A549 (cell line): ENCODE measurements at regions not wholly inside any gene's neighbourhood (a gene's known extent, or its start where the extent isn't known, plus 50 kb on each side); places are given as distances from the start of the nearest gene placed in this dataset.
A peak's percentile ranks its signal among the peaks of the same experiment; 100 is the strongest.

Experiments used
- ATAC-seq, 2 experiments: fragments of 200-7000 bp in 1 of 2; fragments of >200 bp in 1 of 2; cut with Nextera tagmentation in 1 of 2; cut with Tn5 transposase in 1 of 2; 3 replicates each; pipeline versions ENCODE4 v1.8.0 to v1.9.1; 2018 to 2020; ENCODE audit warnings: mild to moderate bottlenecking in 1 of 2, moderate library complexity in 1 of 2
- CTCF ChIA-PET: fragments of 300-600 bp; sonication (Branson Sonifier 250); formaldehyde crosslinking; extraction: SDS; loops from one replicate; lab custom pipeline; 2021; ENCODE audit warnings: antibody characterized with exemption, inconsistent platforms; lab: Yijun Ruan, JAX
- POLR2A ChIA-PET: fragments of 350-600 bp; formaldehyde crosslinking; extraction: SDS; loops from one replicate; lab custom pipeline; 2021; ENCODE audit warnings: antibody characterized with exemption, inconsistent platforms; lab: Yijun Ruan, JAX
- DNase-seq, 2 experiments: peaks; one replicate each; pipeline versions ENCODE4 v3.0.0 to v3.0.0-alpha.2; 2011 to 2016; ENCODE audit warnings: low read depth in 1 of 2, low spot score in 1 of 2
- FAIRE-seq: peaks from 2 replicates; lab custom pipeline; 2011; peaks lifted over from hg19 to GRCh38; lab: Jason Lieb, UNC
- H3K27ac ChIP-seq, 2 experiments: fragments of >200 bp; sonication (Bioruptor Twin); formaldehyde crosslinking; 3 replicates each; pipeline ENCODE4 v1.5.1; 2016 to 2017
- H3K4me1 ChIP-seq: fragments of >200 bp; sonication (Bioruptor Twin); formaldehyde crosslinking; 3 replicates; pipeline ENCODE4 v1.6.1; 2016
- H3K4me2 ChIP-seq: fragments of >200 bp; sonication (Bioruptor Twin); formaldehyde crosslinking; 3 replicates; pipeline ENCODE4 v1.6.1; 2016
- H3K4me3 ChIP-seq: fragments of >200 bp; sonication (Bioruptor Twin); formaldehyde crosslinking; 3 replicates; pipeline ENCODE4 v1.5.1; 2016
- H3K9me3 ChIP-seq: fragments of >200 bp; sonication (Bioruptor Twin); formaldehyde crosslinking; 3 replicates; pipeline ENCODE4 v1.6.1; 2016
- CBX8 ChIP-seq: fragments of 200-600 bp; sonication (generic); IDR thresholded peaks from 2 replicates; pipeline ENCODE4 v1.6.1; 2016
- CEBPB ChIP-seq, 2 experiments: fragments of >200 bp in 1 of 2; sonication (Bioruptor Twin) in 1 of 2; formaldehyde crosslinking in 1 of 2; IDR thresholded peaks; 2 replicates each; pipeline ENCODE4 v1.6.1; 2012 to 2016
- EHF ChIP-seq: fragments of 250-450 bp; sonication (Bioruptor Pico); IDR thresholded peaks from 2 replicates; pipeline ENCODE4 v1.5.0; 2020; ENCODE audit warnings: mild to moderate bottlenecking
- EHMT2 ChIP-seq: fragments of 200-600 bp; sonication (generic); IDR thresholded peaks from 2 replicates; pipeline ENCODE4 v1.6.1; 2016; ENCODE audit warnings: antibody characterized with exemption, low read depth, mild to moderate bottlenecking, moderate library complexity
- FOSB ChIP-seq: fragments of 250-450 bp; sonication (Bioruptor Pico); IDR thresholded peaks from 2 replicates; pipeline ENCODE4 v1.5.0; 2020; ENCODE audit warnings: mild to moderate bottlenecking, moderate library complexity
- FOXS1 ChIP-seq: fragments of 250-450 bp; sonication (Bioruptor Pico); IDR thresholded peaks from 2 replicates; pipeline ENCODE4 v1.5.0; 2020; ENCODE audit warnings: mild to moderate bottlenecking, moderate library complexity
- HDAC2 ChIP-seq: fragments of 200-600 bp; sonication (generic); IDR thresholded peaks from 2 replicates; pipeline ENCODE4 v1.6.1; 2016
- HOXA7 ChIP-seq: fragments of 250-450 bp; sonication (Bioruptor Pico); IDR thresholded peaks from 2 replicates; pipeline ENCODE4 v1.5.0; 2020; ENCODE audit warnings: mild to moderate bottlenecking, moderate library complexity
- KDM5A ChIP-seq: fragments of 200-600 bp; sonication (generic); IDR thresholded peaks from 2 replicates; pipeline ENCODE4 v1.6.1; 2016; ENCODE audit warnings: antibody characterized with exemption, mild to moderate bottlenecking
- MAX ChIP-seq: IDR thresholded peaks from 2 replicates; pipeline ENCODE4 v1.6.1; 2012
- MAZ ChIP-seq: fragments of 150-350 bp; IDR thresholded peaks from 2 replicates; pipeline ENCODE4 v1.6.1; 2014; ENCODE audit warnings: antibody characterized with exemption, low read depth, low read length, borderline replicate concordance
- NR3C1 ChIP-seq: fragments of >200 bp; sonication (Bioruptor Twin); formaldehyde crosslinking; IDR thresholded peaks from 3 replicates; pipeline ENCODE4 v1.6.1; 2017
- PBX3 ChIP-seq: IDR thresholded peaks from 2 replicates; pipeline ENCODE4 v1.6.1; 2012
- PHF8 ChIP-seq: fragments of 200-600 bp; sonication (generic); IDR thresholded peaks from 2 replicates; pipeline ENCODE4 v1.6.1; 2016; ENCODE audit warnings: low read depth, mild to moderate bottlenecking, antibody characterized with exemption, moderate library complexity, borderline replicate concordance
- POLR2A ChIP-seq: IDR thresholded peaks from 2 replicates; pipeline ENCODE4 v1.6.1; 2012; ENCODE audit warnings: mild to moderate bottlenecking, low read length
- POLR2AphosphoS2 ChIP-seq: conservative IDR thresholded peaks from 2 replicates; pipeline ENCODE4 v1.6.1; 2012; ENCODE audit warnings: low read length, improper control_type of control experiment, inconsistent platforms
- RARB ChIP-seq: fragments of 250-450 bp; sonication (Bioruptor Pico); IDR thresholded peaks from 2 replicates; pipeline ENCODE4 v1.8.0; 2021; ENCODE audit warnings: mild to moderate bottlenecking, moderate library complexity
- RNF2 ChIP-seq: fragments of 200-600 bp; sonication (generic); IDR thresholded peaks from 2 replicates; pipeline ENCODE4 v1.6.1; 2016; ENCODE audit warnings: low read depth, mild to moderate bottlenecking, antibody characterized with exemption, moderate library complexity, borderline replicate concordance
- ZC3H11A ChIP-seq: fragments of 450-650 bp; IDR thresholded peaks from 2 replicates; pipeline ENCODE4 v1.6.1; 2014; ENCODE audit warnings: antibody characterized with exemption, mild to moderate bottlenecking
- ZSCAN20 ChIP-seq: fragments of 250-450 bp; sonication (Bioruptor Pico); IDR thresholded peaks from 2 replicates; pipeline ENCODE4 v1.8.0; 2022; ENCODE audit warnings: mild to moderate bottlenecking, moderate library complexity
- WGBS: methylation state at CpG from one replicate; pipeline ENCODE4 v1.1.6; 2017; ENCODE audit errors: missing lambda C conversion rate; 5-methylcytosine and 5-hydroxymethylcytosine counted together
- TF ChIP-seq, protein P1 (sequence below): fragments of 200-600 bp; sonication (generic); IDR thresholded peaks from 2 replicates; pipeline ENCODE4 v1.6.1; 2016; ENCODE audit warnings: antibody characterized with exemption, mild to moderate bottlenecking, moderate library complexity
- TF ChIP-seq, protein P2 (sequence below): fragments of >200 bp; sonication (Bioruptor Twin); formaldehyde crosslinking; IDR thresholded peaks from 3 replicates; pipeline ENCODE4 v1.6.1; 2016
- TF ChIP-seq, protein P3 (sequence below): fragments of 150-350 bp; IDR thresholded peaks from 2 replicates; pipeline ENCODE4 v1.6.1; 2014; ENCODE audit warnings: low read depth, mild to moderate bottlenecking, low read length
- TF ChIP-seq, protein P4 (sequence below): fragments of >200 bp; sonication (Bioruptor Twin); formaldehyde crosslinking; IDR thresholded peaks from 3 replicates; pipeline ENCODE4 v1.5.1; 2016
- TF ChIP-seq, protein P5 (sequence below): fragments of 450-650 bp; IDR thresholded peaks from 2 replicates; pipeline ENCODE4 v1.6.1; 2014; ENCODE audit warnings: antibody characterized with exemption

GRCh38 chr13:36764957-36765356, 54.1 kb upstream of the RFXAP start:
- Histone ChIP-seq H3K4me3 (no peak overlapping the region), H3K4me2 (no peak overlapping the region), H3K4me1 (no peaks in the 10 kb centered on the region), H3K27ac (no peak overlapping the region), H3K9me3 (0 out of 3 replicates have a peak, but pooled peaks cover 3% of the 10 kb centered on the region)
- TF ChIP-seq HOXA7 (CRISPR knock-in tag): no peak
- TF ChIP-seq ZSCAN20: no peak
- TF ChIP-seq RARB (CRISPR knock-in tag): no peak
- TF ChIP-seq EHF: no peak
- TF ChIP-seq, protein P1, sequence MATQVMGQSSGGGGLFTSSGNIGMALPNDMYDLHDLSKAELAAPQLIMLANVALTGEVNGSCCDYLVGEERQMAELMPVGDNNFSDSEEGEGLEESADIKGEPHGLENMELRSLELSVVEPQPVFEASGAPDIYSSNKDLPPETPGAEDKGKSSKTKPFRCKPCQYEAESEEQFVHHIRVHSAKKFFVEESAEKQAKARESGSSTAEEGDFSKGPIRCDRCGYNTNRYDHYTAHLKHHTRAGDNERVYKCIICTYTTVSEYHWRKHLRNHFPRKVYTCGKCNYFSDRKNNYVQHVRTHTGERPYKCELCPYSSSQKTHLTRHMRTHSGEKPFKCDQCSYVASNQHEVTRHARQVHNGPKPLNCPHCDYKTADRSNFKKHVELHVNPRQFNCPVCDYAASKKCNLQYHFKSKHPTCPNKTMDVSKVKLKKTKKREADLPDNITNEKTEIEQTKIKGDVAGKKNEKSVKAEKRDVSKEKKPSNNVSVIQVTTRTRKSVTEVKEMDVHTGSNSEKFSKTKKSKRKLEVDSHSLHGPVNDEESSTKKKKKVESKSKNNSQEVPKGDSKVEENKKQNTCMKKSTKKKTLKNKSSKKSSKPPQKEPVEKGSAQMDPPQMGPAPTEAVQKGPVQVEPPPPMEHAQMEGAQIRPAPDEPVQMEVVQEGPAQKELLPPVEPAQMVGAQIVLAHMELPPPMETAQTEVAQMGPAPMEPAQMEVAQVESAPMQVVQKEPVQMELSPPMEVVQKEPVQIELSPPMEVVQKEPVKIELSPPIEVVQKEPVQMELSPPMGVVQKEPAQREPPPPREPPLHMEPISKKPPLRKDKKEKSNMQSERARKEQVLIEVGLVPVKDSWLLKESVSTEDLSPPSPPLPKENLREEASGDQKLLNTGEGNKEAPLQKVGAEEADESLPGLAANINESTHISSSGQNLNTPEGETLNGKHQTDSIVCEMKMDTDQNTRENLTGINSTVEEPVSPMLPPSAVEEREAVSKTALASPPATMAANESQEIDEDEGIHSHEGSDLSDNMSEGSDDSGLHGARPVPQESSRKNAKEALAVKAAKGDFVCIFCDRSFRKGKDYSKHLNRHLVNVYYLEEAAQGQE: no peak
- no peak for TF ChIP-seq EHMT2
- no peak for TF ChIP-seq ZC3H11A
- no peak for TF ChIP-seq CBX8
- TF ChIP-seq POLR2A: no peak
- TF ChIP-seq PHF8: no peak
- TF ChIP-seq CEBPB (IDR thresholded peaks at IDR 0.05): no peak
- no peak for TF ChIP-seq FOXS1 (CRISPR knock-in tag)
- no peak for TF ChIP-seq POLR2AphosphoS2
- TF ChIP-seq, protein P2, sequence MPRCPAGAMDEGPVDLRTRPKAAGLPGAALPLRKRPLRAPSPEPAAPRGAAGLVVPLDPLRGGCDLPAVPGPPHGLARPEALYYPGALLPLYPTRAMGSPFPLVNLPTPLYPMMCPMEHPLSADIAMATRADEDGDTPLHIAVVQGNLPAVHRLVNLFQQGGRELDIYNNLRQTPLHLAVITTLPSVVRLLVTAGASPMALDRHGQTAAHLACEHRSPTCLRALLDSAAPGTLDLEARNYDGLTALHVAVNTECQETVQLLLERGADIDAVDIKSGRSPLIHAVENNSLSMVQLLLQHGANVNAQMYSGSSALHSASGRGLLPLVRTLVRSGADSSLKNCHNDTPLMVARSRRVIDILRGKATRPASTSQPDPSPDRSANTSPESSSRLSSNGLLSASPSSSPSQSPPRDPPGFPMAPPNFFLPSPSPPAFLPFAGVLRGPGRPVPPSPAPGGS: no peak
- TF ChIP-seq MAZ: no peak
- TF ChIP-seq, protein P3, sequence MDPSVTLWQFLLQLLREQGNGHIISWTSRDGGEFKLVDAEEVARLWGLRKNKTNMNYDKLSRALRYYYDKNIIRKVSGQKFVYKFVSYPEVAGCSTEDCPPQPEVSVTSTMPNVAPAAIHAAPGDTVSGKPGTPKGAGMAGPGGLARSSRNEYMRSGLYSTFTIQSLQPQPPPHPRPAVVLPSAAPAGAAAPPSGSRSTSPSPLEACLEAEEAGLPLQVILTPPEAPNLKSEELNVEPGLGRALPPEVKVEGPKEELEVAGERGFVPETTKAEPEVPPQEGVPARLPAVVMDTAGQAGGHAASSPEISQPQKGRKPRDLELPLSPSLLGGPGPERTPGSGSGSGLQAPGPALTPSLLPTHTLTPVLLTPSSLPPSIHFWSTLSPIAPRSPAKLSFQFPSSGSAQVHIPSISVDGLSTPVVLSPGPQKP: no peak
- no peak for ATAC-seq
- ChIA-PET POLR2A (no interaction called here), CTCF (no interaction called here)
- no peak for DNase-seq
- WGBS: 0% methylated on average over 1 of the region's 1 CpG
- no peak for FAIRE-seq

GRCh38 chr13:36766295-36766694, 52.7 kb upstream of the RFXAP start:
- H3K4me1 ChIP-seq: no peaks in the 10 kb centered on the region
- TF ChIP-seq, protein P4, sequence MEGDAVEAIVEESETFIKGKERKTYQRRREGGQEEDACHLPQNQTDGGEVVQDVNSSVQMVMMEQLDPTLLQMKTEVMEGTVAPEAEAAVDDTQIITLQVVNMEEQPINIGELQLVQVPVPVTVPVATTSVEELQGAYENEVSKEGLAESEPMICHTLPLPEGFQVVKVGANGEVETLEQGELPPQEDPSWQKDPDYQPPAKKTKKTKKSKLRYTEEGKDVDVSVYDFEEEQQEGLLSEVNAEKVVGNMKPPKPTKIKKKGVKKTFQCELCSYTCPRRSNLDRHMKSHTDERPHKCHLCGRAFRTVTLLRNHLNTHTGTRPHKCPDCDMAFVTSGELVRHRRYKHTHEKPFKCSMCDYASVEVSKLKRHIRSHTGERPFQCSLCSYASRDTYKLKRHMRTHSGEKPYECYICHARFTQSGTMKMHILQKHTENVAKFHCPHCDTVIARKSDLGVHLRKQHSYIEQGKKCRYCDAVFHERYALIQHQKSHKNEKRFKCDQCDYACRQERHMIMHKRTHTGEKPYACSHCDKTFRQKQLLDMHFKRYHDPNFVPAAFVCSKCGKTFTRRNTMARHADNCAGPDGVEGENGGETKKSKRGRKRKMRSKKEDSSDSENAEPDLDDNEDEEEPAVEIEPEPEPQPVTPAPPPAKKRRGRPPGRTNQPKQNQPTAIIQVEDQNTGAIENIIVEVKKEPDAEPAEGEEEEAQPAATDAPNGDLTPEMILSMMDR: no peak
- TF ChIP-seq FOSB: no peak
- no peak for TF ChIP-seq NR3C1
- TF ChIP-seq, protein P5, sequence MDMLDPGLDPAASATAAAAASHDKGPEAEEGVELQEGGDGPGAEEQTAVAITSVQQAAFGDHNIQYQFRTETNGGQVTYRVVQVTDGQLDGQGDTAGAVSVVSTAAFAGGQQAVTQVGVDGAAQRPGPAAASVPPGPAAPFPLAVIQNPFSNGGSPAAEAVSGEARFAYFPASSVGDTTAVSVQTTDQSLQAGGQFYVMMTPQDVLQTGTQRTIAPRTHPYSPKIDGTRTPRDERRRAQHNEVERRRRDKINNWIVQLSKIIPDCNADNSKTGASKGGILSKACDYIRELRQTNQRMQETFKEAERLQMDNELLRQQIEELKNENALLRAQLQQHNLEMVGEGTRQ: no peak
- no peak for TF ChIP-seq RARB (CRISPR knock-in tag)
- no peak for TF ChIP-seq KDM5A
- TF ChIP-seq EHMT2: no peak
- TF ChIP-seq HOXA7 (CRISPR knock-in tag): no peak
- TF ChIP-seq CBX8: no peak
- no peak for TF ChIP-seq PBX3
- no peak for TF ChIP-seq HDAC2
- no peak for TF ChIP-seq MAX
- TF ChIP-seq RNF2: no peak
- TF ChIP-seq, protein P2: no peak
- no peak for TF ChIP-seq EHF
- TF ChIP-seq ZSCAN20: no peak
- no peak overlapping the region for H3K27ac ChIP-seq
- ATAC-seq: no peak; a peak in 1 of 6 replicates
- DNase-seq: peak in 1 of 2 experiments; percentile 18
- 0 out of 3 replicates have a peak, but pooled peaks cover 3% of the 10 kb centered on the region for H3K9me3 ChIP-seq
- H3K4me3 ChIP-seq: no peak overlapping the region
- ChIA-PET POLR2A (no interaction called here), CTCF (interaction anchor here (0.6 kb wide), 1 partner anchor 64 kb away, joined by 3 read pairs; no protein-coding TSS in a partner anchor)
- no peak overlapping the region for H3K4me2 ChIP-seq
- no peak for FAIRE-seq
